HG03103 (cell line): ENCODE measurements at regions not wholly inside any gene's neighbourhood (a gene's known extent, or its start where the extent isn't known, plus 50 kb on each side); places are given as distances from the start of the nearest gene placed in this dataset.
"Not testable (repeated sequence)": the region's sequence is repeated elsewhere in the genome, so short reads cannot be mapped to it uniquely, and the experiment has no call there.

Experiments used
- ATAC-seq: cut with Tn5 transposase; IDR thresholded peaks from one replicate; pipeline ENCODE4 v1.9.1; 2021; ENCODE audit warnings: low read depth; ENCODE audit not compliant: unreplicated experiment

DNA sequence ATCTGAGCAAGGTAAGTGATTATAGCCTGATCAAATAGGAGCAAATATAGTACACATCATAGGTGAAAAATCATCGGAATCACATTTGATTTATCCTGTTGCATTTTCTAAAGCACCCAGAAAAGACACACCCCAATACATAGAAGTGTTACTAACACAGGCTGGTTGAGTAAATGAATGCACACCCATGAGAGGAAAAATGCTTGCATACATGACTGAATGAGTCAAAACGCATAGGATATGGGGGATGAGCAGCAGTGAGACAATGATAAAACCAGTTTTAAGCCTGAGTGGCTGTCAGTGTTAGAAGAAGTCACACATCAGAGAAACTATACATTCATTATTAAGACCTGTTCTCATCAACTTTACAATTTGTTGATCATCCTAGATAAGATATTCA lies 449.6 kb upstream of the CDH20 start:
- no peak for ATAC-seq

DNA sequence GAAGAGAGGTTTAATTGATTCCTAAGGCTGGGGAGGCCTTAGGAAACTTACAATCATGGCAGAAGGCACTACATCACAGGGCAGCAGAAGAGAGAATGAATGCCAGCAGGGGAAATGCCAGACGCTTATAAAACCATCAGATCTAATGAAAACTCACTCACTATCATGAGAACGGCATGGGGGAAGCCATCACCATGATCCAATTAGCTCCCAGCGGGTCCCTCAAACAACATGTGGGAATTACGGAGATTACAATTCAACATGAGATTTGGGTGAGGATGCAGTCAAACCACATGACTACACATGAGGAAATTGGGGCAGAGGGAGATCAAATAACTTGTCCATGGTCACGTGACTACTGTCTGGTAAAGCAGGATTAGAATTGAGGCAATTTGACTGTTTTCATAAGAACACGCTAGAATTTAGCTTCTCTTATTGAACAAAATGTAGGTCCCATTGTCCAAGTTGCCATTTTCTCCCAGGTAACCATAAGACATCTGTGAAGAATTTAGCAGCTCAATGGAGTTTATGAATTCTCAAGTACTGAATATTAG lies 445.1 kb upstream of the CDH20 start:
- no peak for ATAC-seq

DNA sequence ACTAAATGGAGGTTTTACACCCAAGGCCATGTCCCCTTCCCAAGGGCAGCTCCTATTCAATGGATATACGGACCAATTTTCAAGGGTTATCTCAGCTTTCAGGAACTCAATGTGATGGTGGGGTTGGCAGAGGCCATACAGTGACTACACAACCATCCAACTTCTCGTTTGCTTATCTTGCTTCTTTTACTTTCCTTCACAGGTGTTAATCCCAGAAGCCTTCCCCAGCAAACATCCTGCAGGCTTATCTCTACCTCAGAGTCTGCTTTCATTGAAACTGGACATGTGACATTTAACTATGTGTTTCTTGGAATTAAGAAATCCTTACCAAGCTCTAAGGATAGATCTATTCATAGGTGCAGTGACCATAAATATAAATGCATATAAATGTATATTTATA lies 443.8 kb upstream of the CDH20 start:
- ATAC-seq: no peak

DNA sequence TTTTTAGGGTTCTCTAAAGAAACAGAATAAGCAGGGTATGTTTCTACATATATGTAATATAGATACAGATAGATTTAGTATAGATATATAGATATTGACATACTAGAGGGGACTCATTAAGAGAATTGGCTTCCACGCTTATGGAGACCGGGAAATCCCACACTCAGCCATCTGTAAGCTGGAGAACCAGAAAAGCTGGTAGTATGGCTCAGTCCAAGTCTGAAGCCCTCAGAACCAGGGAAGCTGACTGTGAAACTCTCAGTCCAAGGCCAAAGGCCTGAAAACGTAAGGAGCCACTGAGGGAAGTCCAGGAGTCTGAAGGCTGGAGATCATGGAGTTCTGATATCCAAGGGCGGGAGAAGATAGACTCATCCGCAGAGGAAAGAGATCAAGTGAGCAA lies 441.3 kb upstream of the CDH20 start:
- ATAC-seq: no peak

DNA sequence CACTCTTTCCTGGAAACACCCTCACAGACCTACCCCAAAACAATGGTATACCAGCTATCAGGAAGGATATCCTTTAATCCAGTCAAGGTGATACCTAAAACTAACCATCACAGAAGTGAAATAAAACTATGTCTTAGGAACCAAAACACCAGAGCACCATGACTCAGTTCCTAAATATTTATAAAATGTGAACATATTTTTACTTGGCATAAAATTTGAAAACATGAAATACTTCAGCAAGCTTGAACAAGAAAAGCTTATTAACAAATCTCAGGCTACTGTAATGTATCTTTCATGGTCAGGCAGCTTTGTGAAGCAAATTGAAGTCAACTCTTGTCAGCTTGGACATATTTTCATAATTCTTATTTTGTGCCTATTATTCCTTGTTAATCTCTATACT lies 440.8 kb upstream of the CDH20 start:
- no peak for ATAC-seq

DNA sequence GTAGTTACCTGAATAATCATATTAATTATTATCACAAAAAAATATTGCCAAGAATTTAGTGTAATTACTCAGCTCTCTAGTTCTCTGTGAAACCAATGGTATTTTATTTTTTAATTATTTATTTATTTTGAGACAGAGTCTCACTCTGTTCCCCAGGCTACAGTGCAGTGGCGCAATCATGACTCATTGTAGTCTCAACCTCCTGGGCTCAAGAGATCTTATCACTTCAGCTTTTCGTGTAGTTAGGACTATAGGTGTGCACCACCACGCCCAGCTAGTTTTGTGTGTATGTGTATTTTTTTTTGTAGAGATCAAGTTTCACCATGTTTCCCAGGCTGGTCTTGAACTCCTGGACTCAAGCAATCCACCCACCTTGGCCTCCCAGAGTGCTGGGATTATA lies 440.4 kb upstream of the CDH20 start:
- ATAC-seq: no peak

DNA sequence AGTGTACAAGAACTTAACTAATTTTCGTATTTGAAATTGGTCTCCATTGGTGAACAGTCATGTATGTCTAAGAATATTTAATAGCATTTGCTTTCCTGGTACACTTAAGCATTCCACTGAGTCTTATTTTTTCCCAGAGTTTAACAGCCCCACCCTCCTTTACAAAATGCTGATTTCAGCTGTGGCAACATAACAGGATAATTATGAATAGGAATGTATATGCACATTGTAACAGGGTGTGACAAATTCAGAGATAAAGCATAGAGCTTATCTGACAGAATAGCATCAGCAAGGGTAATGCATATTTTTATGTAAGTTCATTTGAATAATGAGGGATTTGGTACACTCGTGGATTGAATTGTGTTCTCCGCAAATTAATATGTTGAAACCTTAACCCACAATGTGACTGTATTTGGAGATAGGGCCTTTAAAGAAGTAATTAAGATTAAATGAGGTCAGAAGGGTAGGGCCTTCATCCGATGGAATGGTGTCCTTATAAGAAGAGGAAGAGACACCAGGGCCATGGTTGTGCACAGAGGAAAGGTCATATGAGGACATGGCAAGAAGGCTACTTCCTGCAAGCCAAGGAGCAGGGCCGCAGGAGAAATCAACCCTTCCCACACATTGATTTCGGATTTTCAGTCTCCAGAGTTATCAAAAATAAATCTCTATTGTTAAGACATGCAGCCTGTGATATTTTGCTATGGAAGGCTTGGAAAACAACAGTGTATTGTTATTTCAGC lies 439.7 kb upstream of the CDH20 start:
- ATAC-seq: no peak

DNA sequence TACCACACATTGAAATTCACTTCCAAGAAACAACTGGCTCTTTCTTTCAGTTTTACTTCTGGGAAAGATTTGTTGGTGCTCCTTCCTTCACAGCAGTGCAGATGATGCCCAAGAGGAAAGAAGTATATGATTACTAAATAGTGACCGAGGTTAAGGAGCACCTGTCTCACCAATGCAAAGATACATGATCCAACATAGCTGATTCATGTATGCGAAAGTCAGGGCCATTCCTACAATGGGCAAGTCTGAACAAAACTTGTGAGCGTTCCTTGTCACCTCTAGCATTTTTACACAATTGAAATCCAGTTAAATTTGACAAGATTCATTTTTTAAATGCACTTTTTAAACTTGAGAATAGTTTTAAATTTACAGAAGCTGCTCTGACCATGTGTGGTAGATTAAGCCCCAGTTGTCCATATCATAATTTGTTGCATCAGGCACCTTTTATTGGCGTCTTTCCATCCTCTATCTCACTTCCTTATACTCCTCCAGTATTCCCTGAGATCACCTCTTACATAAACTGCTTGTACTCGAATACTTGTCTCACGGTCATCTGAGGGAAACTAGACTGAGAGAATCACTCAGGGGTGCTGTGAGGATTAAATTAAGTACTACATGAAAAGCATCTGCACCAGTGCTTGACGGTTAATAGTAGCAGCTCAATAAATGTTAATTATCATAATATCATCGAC lies 438.8 kb upstream of the CDH20 start:
- ATAC-seq: no peak

DNA sequence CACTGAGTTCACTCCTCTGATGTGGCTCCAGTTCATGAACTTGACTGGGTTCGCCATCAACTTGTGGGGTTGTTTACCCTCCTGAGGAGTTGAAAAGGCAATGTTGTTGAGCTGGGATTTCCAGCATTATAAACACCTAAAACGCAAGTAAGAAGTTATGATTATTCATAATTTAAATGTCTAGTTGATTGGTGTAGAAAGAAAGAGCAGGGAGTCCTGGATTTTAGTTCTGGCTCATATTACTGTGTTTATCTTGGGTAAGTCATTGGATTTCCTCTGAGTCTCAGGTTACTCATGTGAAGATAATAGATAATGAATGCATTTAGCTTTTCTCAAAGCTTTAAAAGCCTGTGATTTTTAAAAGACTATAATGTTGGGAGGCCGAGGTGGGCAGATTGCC lies 438.0 kb upstream of the CDH20 start:
- ATAC-seq: no peak

DNA sequence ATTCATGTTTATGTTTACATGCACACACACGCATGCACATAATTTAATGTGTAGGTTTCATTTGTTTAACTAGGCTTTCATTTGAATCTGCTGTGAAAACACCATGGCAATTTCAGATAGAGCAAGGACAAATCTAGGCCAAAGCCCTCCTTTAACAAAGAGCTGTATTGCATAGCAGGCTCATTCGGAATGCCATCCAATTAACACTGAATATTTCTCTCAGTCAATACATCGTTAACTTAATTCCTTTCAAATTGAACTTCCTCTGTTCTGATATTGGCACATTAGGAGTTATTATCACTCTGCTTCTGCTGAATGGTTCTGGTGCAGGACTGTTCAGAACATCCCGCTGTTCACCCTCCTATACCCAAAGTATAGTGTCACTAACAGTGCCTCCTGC lies 435.1 kb upstream of the CDH20 start:
- no peak for ATAC-seq

DNA sequence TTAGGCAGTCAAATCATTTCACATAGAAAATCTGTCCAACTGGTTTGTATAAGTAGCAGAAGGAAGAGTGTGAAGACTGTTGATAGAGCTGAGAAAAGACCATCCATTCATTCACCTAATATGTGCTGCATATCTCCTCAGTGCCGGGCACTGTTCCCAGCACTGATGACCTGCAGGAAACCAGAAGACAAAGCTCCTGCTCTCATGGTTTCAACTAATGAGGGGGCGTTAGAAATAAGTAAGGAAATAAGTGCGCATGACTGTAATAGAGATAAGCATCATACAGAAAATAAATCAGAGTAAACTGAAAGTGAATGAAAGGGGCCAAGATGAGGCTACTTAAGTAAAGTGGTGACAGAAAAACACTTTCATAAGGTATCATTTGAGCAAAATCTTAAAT lies 427.5 kb upstream of the CDH20 start:
- ATAC-seq: no peak

DNA sequence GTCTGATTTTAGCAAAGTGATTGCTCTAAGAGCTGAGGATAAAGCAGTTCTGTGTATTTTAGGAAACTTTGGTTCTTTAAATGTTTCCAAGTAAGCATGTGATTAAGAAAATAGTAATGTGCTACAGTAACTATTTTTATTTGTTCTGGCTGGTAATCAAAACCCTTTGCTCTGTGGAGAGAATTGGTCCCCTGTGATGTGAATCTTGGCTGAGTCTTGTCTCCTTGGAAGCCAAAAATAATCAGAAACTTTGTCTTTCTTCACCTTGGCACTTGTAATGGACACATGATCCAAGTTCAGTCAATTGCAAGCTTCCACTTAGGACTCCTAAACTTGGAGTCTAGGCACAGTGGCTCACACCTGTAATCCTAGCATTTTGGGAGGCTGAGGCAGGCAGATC lies 422.7 kb upstream of the CDH20 start:
- no peak for ATAC-seq

DNA sequence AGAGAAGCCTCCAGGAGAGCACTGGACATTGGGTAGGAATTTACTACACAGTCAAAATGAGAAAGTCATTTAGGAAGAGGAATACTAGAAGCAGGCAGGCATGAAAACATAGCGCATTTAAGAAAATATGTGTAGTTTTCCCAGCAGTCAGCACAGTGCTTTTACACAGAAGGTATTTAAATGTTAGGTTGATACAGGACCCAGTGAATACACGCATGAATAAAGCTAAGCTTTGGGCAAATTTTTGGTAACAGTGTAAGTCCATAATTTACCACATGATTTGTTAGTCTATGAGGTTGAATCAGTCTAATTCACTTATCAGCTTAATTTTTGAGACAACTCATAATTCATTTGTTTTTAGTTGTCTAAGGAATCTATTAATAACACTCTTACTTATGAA lies 421.7 kb upstream of the CDH20 start:
- ATAC-seq: no peak

DNA sequence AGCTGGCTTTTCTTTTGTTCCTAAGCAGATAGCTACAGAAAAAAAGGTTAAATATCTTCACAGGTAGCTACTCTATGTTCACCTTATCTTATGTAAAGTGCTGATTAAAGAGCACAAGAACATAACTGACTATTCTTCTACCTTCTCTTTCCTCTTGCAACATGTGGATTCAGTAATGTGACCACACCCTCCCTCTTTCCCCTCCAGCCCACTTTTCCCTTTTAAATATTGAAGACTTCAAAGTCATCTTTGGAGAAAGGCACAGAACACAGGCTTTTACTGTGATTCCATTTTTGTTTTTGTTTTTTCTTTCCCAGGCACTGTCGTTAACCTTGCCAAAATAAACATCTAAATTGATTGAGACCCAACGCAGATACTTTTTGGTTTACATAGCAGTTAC lies 418.1 kb upstream of the CDH20 start:
- ATAC-seq: no peak

DNA sequence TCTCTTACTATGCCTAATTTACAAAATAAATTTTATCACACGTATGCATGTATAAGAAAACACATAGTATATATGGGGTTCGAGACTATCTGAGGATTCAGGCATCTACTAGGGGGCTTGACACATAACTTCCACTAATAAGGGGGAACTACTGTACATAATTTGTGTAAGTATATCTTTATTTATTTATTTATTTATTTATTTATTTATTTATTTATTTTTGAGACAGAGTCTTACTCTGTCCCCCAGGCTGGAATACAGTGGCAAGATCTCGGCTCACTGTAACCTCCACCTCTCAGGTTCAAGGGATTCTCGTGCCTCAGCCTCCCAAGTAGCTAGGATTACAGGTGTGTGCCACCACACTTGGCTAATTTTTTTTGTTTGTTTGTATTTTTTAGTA lies 414.4 kb upstream of the CDH20 start:
- ATAC-seq: not testable (repeated sequence)

DNA sequence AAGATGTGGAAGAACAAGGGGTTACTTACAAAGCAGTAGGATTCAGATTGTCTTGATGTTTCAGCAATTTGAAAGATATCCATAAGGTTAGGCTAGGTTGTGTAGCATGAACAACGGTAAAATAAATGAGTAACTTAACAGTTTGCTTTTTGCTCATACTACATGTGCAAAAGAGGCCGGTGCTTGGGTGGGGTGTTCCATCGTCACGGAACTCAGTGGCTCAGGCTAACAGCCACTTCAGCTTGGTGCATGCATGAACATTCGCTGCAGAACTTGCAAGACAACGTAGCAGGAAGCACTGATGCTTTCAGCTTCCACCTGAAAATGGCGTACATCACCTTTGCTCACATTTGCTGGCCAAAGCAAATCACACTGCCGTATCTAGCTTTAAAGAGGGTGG lies 407.3 kb upstream of the CDH20 start:
- ATAC-seq: no peak

DNA sequence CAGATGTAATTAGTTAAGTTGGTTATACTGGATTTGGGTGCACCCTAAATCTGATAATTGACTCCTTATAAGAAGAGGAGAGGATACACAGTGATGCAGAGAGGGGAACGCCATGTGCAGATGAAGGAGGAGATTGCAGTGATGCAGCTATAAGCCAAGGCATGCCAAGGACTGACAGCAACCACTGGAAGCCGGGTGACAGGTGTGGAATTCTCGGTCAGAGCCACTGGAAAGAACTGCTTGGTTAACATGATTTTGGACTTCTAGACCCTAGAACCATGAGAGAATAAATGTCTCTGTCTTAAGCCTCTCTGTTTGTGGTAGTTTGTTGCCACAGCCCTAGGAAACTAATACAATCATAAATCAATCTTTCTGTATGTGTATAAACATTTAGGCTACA lies 403.3 kb upstream of the CDH20 start:
- ATAC-seq: no peak

DNA sequence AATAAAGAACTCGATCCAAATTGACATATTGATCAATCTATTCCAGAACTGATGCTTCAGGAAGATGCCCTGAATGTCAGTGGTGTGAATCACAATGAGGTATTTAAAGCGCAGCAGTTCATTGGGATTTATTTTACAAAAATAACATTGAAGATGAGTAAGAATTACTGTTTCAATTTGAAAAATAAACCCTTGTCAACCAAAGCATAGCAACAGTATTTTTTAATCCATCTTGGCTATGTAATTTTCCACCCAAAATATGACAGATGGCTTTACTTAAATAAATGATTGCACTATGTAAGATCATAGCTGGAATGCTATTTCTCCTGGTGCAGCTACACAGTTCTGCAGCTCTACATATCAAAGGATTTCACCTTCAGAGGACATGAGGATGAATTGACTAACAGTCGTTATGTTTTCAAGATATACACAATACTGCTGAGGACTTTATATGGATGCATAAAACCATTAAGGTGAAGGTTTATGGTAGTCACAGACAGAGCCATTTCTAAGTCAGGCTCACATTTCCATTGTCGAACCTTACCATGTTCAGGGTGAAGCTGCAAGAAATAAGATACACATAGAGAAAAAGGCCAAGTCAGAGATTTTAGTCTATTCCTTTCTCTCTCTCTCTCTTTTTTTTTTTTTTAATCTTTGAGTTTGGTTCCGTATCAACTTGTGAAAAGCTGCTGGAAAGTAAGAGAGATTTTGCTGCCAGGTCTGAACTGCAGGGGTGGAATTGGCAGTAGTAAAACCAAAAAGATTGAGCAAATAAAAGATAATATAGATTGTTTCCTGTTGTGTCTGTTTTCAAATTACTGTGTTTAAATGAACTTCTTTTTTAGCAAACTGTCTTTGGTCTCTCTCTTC lies 398.0 kb upstream of the CDH20 start:
- ATAC-seq: no peak

DNA sequence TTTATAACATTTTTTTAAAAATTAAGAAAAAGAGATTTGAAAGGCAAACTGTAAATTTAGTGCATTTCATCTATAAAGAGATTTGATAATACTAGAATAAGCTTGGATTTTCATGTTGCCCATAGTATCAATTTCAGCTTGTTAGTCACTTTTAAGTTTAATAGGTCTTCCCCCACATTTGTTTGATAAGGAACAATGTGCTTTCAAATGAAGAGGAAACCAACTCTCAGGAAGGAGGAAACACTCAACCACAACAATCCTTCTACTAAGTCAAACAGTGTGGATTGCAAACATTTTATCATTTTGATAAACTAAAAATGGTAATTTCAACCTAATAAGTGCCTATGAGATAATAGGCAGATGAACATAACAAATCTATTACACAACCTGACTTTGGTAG lies 397.1 kb upstream of the CDH20 start:
- ATAC-seq: no peak

DNA sequence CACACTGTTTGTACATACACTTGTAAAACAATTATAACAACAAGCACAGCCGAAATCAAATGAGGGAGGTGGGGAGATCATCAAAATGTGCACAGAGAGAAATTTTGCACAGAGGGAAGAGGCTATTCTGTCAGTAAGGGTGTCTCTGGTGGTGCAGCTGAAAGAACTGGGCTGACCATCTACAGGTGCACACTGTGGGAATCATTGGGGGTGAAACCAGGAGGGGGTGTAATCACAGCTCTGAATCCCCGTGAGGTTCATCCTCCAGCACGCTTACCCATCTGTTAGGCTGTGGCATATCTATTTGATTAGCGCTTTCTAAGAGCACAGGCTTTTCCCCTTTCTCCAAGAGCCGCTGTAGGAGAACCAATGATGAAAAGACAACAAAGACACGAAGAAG lies 389.9 kb upstream of the CDH20 start:
- ATAC-seq: no peak

DNA sequence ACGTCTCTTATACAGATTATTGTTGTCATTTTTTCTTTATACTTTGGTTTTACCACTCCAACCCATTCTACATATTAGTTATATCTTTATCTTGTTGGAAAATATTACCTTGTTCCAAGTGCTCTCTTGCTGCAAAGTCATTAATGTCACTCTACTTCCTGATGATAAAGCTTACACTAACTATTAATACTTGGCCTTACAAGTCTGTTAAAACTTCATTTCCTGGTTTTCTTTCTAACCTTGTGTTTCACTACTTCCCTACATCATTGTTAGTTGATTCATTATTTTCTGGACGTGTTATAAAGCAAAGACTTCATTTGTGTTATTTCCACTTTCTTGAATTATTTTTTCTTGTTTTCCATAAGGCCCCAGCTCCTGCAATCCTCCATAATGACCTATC lies 382.6 kb upstream of the CDH20 start:
- ATAC-seq: no peak
